GM18511 (cell line): ENCODE measurements at regions not wholly inside any gene's neighbourhood (a gene's known extent, or its start where the extent isn't known, plus 50 kb on each side); places are given as distances from the start of the nearest gene placed in this dataset.

Experiments
- ATAC-seq: cut with Tn5 transposase; IDR thresholded peaks from one replicate; pipeline ENCODE4 v1.9.1; 2021; ENCODE audit warnings: mild to moderate bottlenecking, moderate library complexity; ENCODE audit not compliant: unreplicated experiment

- no peak for ATAC-seq
These were observed 163.9 kb downstream of the PIK3R1 start for GRCh38 chr5:68379275-68380036.

GRCh38 chr5:68380078-68380477 is 164.5 kb downstream of the PIK3R1 start:
- ATAC-seq = no peak

DNA sequence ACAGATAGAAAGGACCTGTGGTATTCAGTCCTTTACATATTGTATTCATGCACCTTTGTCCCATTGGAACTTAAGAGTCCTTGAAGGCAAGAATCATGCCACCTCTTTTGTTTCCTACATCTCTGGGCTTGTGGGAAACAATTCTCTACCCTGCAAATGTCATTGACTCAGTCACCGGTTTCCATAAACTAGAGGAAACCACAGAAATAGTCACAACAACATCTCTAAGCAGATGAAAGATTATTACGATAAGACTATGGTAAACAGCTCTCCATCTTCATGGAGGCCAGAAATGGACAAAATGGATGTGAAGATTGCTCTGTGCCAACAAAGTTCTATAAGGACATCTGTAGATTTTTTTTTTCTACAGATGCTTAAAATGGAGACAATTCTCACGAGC is 165.5 kb downstream of the PIK3R1 start:
- ATAC-seq = no peak

GRCh38 chr5:68381909-68382308 is 166.4 kb downstream of the PIK3R1 start:
- ATAC-seq = no peak

GRCh38 chr5:68382640-68383039 is 167.1 kb downstream of the PIK3R1 start:
- no peak for ATAC-seq

GRCh38 chr5:68383888-68384310 is 168.3 kb downstream of the PIK3R1 start:
- ATAC-seq = no peak

- ATAC-seq = no peak
These were observed 169.5 kb downstream of the PIK3R1 start for GRCh38 chr5:68384936-68385594.

GRCh38 chr5:68385936-68386335 is 170.4 kb downstream of the PIK3R1 start:
- ATAC-seq = no peak

GRCh38 chr5:68387074-68387796 is 171.7 kb downstream of the PIK3R1 start:
- no peak for ATAC-seq

GRCh38 chr5:68389618-68390017 is 174.1 kb downstream of the PIK3R1 start:
- ATAC-seq = no peak

DNA sequence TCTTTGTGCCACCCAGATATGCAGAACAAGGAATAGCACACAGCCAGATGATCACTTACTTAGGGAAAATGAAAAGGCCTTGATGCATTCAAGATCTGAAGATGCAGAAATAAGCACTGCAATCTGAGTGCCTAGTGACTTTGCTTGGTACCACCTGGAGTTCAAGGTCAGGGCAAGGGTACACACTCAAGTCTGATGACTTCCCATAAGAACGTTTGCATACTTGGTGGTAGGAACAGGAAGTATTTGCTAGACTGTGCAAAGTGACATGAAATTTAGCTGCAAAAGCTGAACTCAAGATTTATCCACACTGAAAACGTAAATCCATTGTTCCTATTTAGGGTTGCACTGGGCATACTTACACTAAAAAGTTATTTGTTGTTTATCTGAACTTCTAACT is 177.1 kb downstream of the PIK3R1 start:
- peak; percentile 51 for ATAC-seq

- no peak for ATAC-seq
These were observed 179.7 kb downstream of the PIK3R1 start for GRCh38 chr5:68395302-68395701.

- ATAC-seq = no peak
These were observed 180.5 kb downstream of the PIK3R1 start for GRCh38 chr5:68395926-68396511.

DNA sequence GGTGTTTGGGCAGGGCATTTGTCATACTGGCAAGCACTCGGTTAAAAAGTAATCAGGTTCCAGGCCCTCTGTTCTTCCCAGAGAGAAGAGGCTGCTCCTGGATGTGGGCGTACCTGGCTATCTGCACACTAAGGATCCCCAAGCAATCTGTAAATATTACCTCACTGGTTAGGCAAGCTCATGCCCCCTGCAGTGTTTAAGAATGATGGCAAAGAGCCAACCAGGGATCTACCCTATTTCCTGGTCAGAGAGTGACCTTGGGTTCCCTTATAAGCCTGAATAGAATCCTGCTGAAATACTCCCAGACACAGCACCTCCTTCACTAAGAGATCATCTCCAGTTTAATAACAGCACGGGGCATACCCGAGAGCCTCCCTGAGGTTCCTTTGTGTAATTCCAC is 181.2 kb downstream of the PIK3R1 start:
- no peak for ATAC-seq

DNA sequence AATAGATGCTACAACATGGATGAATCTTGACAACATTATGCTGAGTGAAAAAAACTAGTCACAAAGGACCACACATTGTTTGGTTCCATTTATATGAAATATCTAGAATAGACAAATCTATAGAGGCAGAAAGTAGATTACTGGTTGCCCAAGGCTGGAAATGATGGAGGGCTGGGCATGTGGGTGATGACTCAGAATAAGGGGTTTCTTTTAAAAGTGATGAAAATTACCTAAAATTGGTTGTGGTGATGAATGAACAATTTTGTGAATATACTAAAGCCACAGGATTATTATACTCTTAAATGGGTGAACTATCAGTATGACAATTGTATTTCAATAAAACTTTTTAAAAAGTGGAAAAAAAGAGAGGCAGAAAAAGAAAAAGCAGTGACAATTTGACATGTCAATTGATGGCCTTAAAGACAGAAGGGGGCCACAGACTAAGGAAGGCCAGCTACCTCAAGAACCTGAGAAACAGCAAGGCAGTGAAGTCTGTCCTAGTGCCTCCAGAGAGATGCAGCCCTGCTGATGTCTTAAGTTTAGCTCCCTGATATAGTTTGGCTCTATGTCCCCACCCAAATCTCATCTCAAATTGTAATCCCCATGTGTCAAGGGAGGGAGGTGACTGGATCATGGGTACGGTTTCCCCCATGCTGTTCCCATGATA is 182.7 kb downstream of the PIK3R1 start:
- no peak for ATAC-seq

- no peak for ATAC-seq
These were observed 187.7 kb downstream of the PIK3R1 start for GRCh38 chr5:68403301-68403700.

- ATAC-seq = no peak
These were observed 188.7 kb downstream of the PIK3R1 start for GRCh38 chr5:68404246-68404645.

DNA sequence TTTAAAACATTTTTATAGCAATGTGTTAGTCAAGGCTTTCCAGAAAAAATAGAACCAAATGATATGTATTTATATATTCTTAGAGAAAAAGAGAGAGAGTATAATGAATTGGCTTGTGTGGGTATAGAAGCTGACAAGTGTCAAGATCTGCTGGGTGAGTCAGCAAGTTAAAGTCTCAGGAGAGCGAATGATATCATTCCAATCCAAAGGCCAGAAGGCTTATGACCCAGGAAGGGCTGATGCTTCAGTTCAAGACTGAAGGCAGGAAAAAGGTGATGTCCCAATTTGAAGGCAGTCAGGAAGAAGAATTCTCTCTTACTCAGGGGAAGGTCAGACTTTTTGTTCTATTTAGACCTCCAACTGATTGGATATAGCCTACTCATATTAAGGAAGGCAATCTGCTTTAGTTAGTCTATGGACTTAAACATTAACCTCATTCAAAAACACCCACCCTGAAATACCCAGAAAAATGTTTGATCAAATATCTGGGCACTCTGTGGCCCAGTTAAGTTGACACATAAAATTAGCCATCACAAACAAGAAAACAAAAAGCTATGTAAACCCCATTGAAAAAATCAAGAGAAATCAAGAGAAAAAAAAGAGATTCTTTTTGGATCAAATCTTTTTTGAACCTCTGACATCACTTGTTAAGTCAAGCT is 189.6 kb downstream of the PIK3R1 start:
- ATAC-seq = no peak

DNA sequence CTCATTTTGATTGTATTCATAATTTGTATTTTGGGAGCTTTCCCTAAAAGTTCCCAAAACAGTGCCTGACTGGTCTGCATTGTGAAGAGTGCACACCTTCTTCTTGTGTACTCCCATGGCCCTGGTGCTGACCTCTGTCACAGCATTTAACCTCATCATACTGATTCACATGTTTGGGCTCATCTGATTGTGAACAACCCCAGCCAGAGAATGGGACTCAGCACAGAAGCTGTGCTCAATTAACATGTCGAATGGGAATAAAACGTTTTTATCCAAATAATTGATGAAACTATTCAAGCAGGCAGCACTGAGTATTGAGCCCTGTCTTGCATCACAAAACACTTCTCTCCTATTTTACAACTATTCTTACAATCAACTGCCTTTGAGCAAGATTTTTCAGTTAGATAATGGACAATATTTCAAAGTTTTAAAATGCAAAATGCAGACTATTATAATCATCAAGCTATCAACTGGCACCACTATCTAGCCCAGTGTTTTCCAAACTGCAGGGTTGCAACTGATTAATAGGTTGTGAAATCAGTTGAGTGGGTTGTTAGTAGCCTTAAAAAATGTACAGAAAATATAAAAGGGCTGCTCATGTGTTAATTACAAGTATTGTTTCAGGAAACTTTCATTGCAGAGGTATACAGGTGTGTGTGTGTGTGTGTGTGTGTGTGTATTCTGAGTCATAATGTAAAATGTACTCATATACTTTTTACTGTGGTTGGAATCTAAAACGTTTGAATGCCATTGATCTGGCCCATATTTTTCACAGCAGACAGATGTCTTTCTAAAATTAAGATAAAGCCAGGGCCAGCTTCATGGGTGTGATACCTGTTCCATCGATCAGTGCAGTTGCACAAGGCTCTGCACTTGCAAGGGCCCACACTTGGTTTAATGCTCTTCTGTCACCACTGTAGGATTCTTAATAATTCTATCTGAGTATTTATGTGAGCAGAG is 190.5 kb downstream of the PIK3R1 start:
- ATAC-seq = peak; percentile 36
